Epithelial cell of esophagus (primary cell): ENCODE measurements at regions not wholly inside any gene's neighbourhood (a gene's known extent, or its start where the extent isn't known, plus 50 kb on each side); places are given as distances from the start of the nearest gene placed in this dataset.

Experiments used
- DNase-seq: peaks from one replicate; pipeline ENCODE4 v3.0.0; 2010; ENCODE audit warnings: low read depth
- H3K4me3 ChIP-seq: 2 replicates; pipeline ENCODE4 v1.5.1; 2011; ENCODE audit warnings: mild to moderate bottlenecking, low read length, control low read depth
- CTCF ChIP-seq: IDR thresholded peaks from 2 replicates; pipeline ENCODE4 v1.5.1; 2011; ENCODE audit warnings: low read depth, mild to moderate bottlenecking, low read length, control low read depth, inconsistent platforms; ENCODE audit not compliant: insufficient read depth; ENCODE audit errors: missing control alignments

GRCh38 chr17:62186841-62187240 is 121.8 kb upstream of the MED13 start:
- DNase-seq: no peak
- no peak overlapping the region for H3K4me3 ChIP-seq

GRCh38 chr17:62180772-62181171 is 115.7 kb upstream of the MED13 start:
- DNase-seq: no peak
- no peak overlapping the region for H3K4me3 ChIP-seq
- no peak for TF ChIP-seq CTCF

More at GRCh38 chr17:62186841-62187240, 121.8 kb upstream of the MED13 start:
- TF ChIP-seq CTCF: no peak

- peak; percentile 90 for DNase-seq
- peak; percentile 28 for TF ChIP-seq CTCF
- H3K4me3 ChIP-seq: no peak overlapping the region
Measured at GRCh38 chr17:62179525-62180161, 114.6 kb upstream of the MED13 start.

- no peak overlapping the region for H3K4me3 ChIP-seq
- peak; percentile 81 for DNase-seq
- no peak for TF ChIP-seq CTCF
Measured at GRCh38 chr17:62178579-62178978, 113.5 kb upstream of the MED13 start.

GRCh38 chr17:62172492-62173291 is 107.6 kb upstream of the MED13 start:
- no peak for TF ChIP-seq CTCF
- no peak for DNase-seq
- H3K4me3 ChIP-seq: no peak overlapping the region

- DNase-seq: no peak
- no peak for TF ChIP-seq CTCF
- no peak overlapping the region for H3K4me3 ChIP-seq
Measured at GRCh38 chr17:62167076-62167475, 102.0 kb upstream of the MED13 start.
